Choroid plexus epithelial cell (primary cell): ENCODE measurements at regions not wholly inside any gene's neighbourhood (a gene's known extent, or its start where the extent isn't known, plus 50 kb on each side); places are given as distances from the start of the nearest gene placed in this dataset.

Experiments
- DNase-seq: peaks from one replicate; pipeline ENCODE4 v3.0.0-alpha.2; 2010; ENCODE audit warnings: low read depth
- H3K4me3 ChIP-seq: 2 replicates; pipeline ENCODE4 v1.5.1; 2011; ENCODE audit warnings: low read depth, mild to moderate bottlenecking, control low read depth, low read length, moderate library complexity
- CTCF ChIP-seq: conservative IDR thresholded peaks from 2 replicates; pipeline ENCODE4 v1.5.1; 2011; ENCODE audit warnings: low read depth, mild to moderate bottlenecking, control low read depth, inconsistent platforms, low read length, moderate library complexity

GRCh38 chr16:52647588-52647987 is 100.6 kb upstream of the TOX3 start:
- no peak for DNase-seq
- no peak for TF ChIP-seq CTCF

GRCh38 chr16:52643006-52643405 is 96.1 kb upstream of the TOX3 start:
- no peak for DNase-seq
- H3K4me3 ChIP-seq: no peak overlapping the region
- TF ChIP-seq CTCF: no peak

More at GRCh38 chr16:52647588-52647987, 100.6 kb upstream of the TOX3 start:
- H3K4me3 ChIP-seq: no peak overlapping the region

- H3K4me3 ChIP-seq: no peak overlapping the region
- no peak for DNase-seq
- TF ChIP-seq CTCF: no peak
Measured at GRCh38 chr16:52634528-52634927, 87.6 kb upstream of the TOX3 start.

- DNase-seq: no peak
- H3K4me3 ChIP-seq: no peak overlapping the region
- TF ChIP-seq CTCF: no peak
Measured at GRCh38 chr16:52634104-52634503, 87.2 kb upstream of the TOX3 start.

- no peak for DNase-seq
- H3K4me3 ChIP-seq: no peak overlapping the region
- no peak for TF ChIP-seq CTCF
Measured at GRCh38 chr16:52633230-52633629, 86.3 kb upstream of the TOX3 start.

GRCh38 chr16:52631711-52632110 is 84.8 kb upstream of the TOX3 start:
- TF ChIP-seq CTCF: no peak
- no peak for DNase-seq

GRCh38 chr16:52630711-52631110 is 83.8 kb upstream of the TOX3 start:
- H3K4me3 ChIP-seq: no peak overlapping the region
- no peak for TF ChIP-seq CTCF
- no peak for DNase-seq

More at GRCh38 chr16:52631711-52632110, 84.8 kb upstream of the TOX3 start:
- no peak overlapping the region for H3K4me3 ChIP-seq
